NCI-H226 (cell line): ENCODE measurements at regions not wholly inside any gene's neighbourhood (a gene's known extent, or its start where the extent isn't known, plus 50 kb on each side); places are given as distances from the start of the nearest gene placed in this dataset.

Experiments
- DNase-seq: peaks from one replicate; pipeline ENCODE4 v3.0.0-alpha.2; 2015

DNA sequence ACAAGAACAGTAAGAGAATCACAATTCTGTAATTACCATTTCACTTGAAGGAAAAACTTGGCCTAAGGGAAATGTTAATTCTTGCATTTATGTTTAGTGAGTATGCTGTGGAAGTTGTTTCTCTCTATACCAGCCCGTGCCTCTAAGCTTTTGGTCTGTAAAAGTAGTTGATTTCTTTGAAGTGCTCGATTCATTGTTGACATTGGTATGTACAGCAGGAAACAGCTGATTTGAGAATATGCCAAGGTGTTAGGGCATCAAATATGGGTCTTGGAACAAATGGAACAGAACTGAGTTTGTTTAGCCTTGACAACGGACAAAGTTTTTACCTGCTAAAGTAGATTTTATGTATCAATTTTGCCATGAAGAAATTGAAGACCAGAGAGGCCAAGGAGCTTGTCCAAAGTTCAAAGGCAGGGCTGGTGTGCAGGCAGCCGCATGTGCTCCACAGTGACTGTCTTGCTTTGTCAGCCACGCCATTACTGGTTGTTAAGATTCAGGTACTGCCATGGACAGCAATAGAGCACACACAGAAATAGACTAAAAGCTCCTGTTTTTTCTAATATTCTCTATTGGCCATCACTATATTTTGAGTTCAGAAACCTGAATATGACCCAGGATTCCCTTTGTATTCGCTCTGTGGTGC lies 75.5 kb upstream of the TLR3 start:
- DNase-seq, result no peak

DNA sequence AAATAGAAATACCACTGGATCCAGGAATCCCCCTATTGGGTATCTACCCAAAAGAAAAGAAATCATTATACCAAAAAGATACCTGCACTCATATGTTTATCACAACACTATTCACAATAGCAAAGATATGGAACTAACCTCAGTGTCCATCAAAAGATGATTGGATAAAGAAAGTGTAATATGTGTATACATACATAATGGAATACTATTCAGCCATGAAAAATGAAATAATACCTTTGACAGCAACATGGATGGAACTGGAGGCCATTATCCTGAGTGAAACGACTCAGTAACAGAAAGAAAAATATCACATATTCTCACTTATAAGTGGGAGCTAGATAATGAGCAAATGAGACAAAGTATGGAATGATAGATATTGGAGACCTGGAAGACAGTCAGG lies 74.2 kb upstream of the TLR3 start:
- DNase-seq, result no peak

GRCh38 chr4:185995665-185996064 lies 73.3 kb upstream of the TLR3 start:
- no peak for DNase-seq

GRCh38 chr4:185997296-185997695 lies 71.7 kb upstream of the TLR3 start:
- DNase-seq, result no peak

GRCh38 chr4:185998791-185999190 lies 70.2 kb upstream of the TLR3 start:
- no peak for DNase-seq

DNA sequence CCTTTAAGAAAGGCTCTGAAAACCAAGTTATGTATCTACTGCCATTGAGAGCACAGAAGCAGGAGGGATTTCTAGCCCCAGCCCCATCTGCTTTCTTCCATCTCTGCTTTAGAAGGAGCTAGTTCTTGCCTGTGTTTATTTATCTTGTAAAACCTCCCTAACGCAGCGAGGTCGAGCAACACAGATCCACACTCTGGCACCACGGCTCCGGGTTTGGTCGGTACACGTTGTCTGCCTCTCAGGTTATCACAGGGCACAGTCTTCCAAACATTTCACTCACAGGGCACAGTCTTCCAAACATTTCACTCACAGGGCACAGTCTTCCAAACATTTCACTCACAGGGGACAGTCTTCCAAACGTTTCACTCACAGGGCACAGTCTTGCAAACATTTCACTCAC lies 69.7 kb upstream of the TLR3 start:
- DNase-seq, result no peak

GRCh38 chr4:186002853-186003252 lies 66.1 kb upstream of the TLR3 start:
- DNase-seq, result no peak

DNA sequence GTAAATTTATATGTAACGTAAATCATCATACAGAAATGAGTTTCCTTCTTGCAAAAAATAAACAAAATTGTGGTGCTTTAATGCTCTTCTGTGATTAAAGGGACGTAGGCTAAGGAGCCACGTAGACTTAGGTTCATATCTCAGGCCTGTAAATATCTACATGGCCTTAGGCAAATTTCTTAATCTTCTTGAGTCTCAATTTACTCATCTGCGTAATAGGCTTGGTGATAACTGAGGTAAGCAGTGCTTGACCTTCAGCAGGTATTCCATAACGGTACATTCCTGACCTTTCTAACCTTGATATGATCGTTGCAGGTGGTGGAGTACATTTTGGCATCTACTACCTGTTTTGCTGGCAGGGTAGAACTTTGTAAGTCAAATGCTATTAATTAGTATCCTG lies 65.2 kb upstream of the TLR3 start:
- DNase-seq, result no peak

DNA sequence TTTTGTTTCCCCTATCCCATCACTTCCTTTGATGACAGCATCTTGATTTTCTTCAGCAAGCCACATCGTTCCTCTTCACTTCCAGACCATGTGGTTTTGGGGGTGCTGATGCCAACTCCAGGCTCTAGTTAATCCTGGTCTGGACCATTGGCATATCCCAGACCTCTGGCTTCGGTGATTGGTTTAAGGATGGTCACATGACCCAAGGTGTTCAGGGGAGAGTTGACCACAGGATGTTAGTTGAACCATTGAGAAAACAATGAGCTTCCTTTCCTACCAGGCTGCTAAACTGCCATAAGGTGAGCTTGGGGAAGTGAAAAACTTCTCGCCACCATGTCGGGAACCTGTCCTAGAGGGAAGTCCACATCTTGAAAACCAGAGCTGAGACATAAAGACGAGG lies 60.9 kb upstream of the TLR3 start:
- no peak for DNase-seq

DNA sequence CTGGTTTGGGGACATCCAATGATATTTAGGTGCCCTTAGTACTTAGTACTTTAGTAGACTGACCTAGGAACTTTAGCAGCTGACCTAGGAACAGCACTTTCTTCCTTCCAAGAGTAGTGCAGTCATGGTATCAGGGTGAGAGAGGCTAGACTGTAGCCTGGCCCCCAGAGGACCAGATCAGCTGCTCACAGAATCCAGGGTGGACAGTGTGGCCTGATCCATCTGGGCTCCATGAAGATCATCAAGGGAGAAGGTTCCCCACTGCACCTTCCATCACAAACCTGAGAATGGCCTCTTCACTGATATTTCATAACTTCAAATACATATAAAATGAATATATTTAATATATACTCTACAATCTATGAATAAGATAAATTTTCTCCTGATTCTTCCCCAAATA lies 59.0 kb upstream of the TLR3 start:
- DNase-seq, result no peak

DNA sequence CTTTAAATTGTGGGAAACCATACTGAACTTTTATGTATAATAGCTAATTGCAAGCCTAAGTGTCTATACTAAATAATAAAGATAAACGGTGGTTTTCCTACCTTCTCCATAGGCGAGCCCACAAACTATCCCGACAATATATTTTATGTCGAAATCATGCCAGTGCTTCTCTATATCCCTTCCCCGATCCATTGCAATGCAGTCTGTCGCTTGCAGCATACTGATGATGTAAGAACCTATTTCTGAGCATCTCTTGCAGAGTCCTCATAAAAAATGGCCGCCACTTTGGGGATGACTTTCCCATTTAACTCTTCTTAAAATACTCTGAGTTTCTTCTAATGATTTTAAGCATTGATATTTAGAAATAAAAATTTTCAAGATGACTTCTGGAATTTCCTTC lies 58.1 kb upstream of the TLR3 start:
- DNase-seq, result no peak

DNA sequence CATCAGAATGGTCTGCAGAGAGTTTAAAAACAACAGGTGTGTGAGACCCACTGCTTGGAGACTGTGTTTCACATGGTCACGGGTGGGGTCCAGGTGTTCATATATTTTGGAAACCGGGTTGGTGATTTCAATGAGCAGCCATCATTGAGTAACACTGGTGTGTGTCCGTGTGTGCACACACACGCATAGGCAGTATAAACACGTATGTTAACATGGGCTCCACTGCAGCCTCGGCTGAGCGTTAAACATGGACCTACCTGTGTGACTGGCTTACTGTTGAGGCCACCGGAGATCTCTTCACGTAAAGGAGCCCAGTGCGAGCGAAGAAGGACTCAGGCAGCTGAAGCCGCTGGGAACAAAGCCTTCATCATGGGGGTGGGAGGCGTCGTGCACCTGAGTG lies 56.9 kb upstream of the TLR3 start:
- no peak for DNase-seq

- DNase-seq, result no peak
These were observed 55.4 kb upstream of the TLR3 start for GRCh38 chr4:186013419-186014186.

DNA sequence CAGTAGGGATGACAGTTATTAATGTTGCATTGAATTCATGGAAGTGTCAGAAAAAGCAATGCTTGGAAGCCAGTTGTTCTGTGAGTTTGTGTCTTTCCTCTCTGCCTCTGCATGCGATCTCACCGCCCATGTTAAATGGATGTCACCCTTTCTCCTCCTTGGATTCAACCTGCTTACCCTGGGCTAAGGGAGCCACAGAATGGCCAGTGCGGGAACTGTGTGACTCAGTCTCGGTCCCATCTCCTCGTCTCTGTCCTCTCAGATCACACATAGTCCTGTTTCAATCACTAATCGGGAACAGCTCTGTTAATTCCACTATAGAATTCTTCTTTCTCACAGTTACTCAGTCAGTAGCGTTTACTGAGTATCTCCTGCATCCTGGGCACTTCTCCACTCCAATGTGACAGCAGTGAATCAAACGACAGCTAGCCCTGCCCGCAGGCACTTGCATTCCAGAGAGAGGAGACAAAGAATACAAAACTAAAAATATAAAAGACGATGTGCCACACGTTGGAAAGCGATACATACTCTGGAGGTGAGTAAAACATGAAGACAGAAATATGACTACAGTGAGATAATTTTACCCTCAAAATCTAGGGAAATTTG lies 53.6 kb upstream of the TLR3 start:
- DNase-seq, result no peak

GRCh38 chr4:186016796-186017195 lies 52.2 kb upstream of the TLR3 start:
- no peak for DNase-seq

DNA sequence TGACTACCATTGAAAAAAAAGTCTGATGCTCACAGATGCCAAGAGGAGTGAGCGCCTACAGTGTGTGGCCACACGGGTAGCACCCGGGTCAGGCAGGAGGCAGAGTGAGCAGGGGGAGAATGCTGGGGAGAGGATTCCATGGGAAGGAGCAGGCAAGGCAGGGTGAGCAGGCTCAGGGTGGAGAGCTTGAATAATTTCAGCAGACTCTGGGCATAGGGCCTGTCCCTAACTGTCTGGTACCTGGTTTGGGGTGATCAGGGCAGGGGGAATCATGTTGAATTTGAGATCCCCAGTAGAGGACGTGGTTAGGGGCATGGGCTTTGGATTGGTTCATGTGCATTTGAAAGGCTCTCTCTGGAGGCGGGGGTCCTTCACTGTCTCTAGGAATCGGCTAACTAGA lies 51.2 kb upstream of the TLR3 start:
- no peak for DNase-seq

- DNase-seq, result no peak
These were observed 50.7 kb upstream of the TLR3 start for GRCh38 chr4:186018261-186018660.

- DNase-seq, result no peak
These were observed 50.2 kb upstream of the TLR3 start for GRCh38 chr4:186018784-186019183.
